ENCODE measurements at regions not wholly inside any gene's neighbourhood (a gene's known extent, or its start where the extent isn't known, plus 50 kb on each side); places are given as distances from the start of the nearest gene placed in this dataset.

GRCh38 chr13:85316506-85317025 lies 482.7 kb downstream of the SLITRK6 start:
- FAIRE-seq: no peak
- no peak for TF ChIP-seq TAF1 (IDR thresholded peaks at IDR 0.05; ENCODE audit: borderline replicate concordance, low read depth, low read length)
- TF ChIP-seq POLR2A (IDR thresholded peaks at IDR 0.05; ENCODE audit: low read depth, low read length): no peak
- no peak for TF ChIP-seq POLR2AphosphoS5 (IDR thresholded peaks at IDR 0.05; ENCODE audit: low read depth, low read length)
- no peak for DNase-seq (ENCODE audit: insufficient read length)

- FAIRE-seq (no peak), DNase-seq (ENCODE audit: insufficient read length) (no peak)
- TF ChIP-seq POLR2AphosphoS5 (IDR thresholded peaks at IDR 0.05; ENCODE audit: low read depth, low read length) (no peak), POLR2A (IDR thresholded peaks at IDR 0.05; ENCODE audit: low read depth, low read length) (no peak), TAF1 (IDR thresholded peaks at IDR 0.05; ENCODE audit: borderline replicate concordance, low read depth, low read length) (no peak)
These were observed 484.5 kb downstream of the SLITRK6 start for GRCh38 chr13:85314686-85315085.

DNA sequence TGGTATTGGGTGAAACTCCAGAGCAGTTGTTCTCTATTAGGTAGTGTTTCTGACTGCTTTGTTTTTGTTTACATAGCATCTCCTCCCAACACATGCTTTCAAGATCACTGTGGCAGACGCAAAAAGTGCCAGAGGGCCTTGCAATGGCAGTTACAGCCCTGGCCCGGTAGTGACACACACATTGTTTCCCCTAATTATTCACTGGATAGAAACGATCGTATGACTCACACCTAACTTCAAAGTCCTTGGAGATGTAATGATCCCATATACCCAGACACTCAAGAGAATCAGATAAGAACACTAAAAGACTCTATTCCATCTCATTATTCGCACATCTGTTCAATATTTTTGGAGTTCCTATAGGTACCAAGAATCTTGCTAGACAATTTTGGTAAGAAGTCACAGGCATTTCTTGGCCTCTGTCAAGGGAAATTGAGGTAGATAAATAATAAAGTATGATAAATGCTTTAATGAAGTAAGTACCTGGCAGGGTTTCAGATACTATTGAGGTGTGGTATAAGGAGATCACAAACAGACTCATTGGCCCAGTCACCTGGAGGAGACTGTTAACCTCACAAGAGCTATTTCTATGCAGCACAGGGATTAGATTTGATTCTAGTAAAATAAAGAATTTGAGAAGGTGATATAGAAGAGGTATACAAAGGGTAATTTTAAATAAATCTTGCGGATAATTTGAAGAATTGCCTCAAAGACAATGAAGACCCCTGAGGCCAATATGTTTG lies 485.3 kb downstream of the SLITRK6 start:
- DNase-seq (ENCODE audit: insufficient read length) (no peak), FAIRE-seq (no peak)

DNA sequence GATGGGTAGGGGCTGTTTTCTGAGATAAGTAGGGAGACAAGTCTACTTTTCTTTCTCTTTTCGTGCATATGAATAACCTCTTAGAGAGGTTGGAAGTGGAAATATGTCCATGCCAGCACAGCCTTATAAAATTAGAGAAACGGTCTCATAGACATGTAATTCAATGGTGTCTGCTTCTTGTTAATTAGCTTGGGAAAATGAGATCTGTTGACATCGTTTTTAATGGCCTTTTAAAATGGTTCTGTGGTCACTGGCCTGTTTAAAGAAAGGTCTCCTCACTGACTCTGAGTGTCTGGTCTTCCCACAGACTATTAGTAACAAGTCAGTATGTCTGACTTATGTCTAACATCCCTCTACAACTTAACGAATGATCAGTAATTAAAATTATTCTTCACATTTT lies 487.1 kb downstream of the SLITRK6 start:
- no peak for TF ChIP-seq POLR2A (IDR thresholded peaks at IDR 0.05; ENCODE audit: low read depth, low read length)
- no peak for TF ChIP-seq TAF1 (IDR thresholded peaks at IDR 0.05; ENCODE audit: borderline replicate concordance, low read depth, low read length)
- TF ChIP-seq POLR2AphosphoS5 (IDR thresholded peaks at IDR 0.05; ENCODE audit: low read depth, low read length): no peak
- FAIRE-seq: no peak
- DNase-seq (ENCODE audit: insufficient read length): no peak

More for the DNA sequence above, 485.3 kb downstream of the SLITRK6 start:
- TF ChIP-seq POLR2AphosphoS5 (IDR thresholded peaks at IDR 0.05; ENCODE audit: low read depth, low read length) (no peak), TAF1 (IDR thresholded peaks at IDR 0.05; ENCODE audit: borderline replicate concordance, low read depth, low read length) (no peak), POLR2A (IDR thresholded peaks at IDR 0.05; ENCODE audit: low read depth, low read length) (no peak)

DNA sequence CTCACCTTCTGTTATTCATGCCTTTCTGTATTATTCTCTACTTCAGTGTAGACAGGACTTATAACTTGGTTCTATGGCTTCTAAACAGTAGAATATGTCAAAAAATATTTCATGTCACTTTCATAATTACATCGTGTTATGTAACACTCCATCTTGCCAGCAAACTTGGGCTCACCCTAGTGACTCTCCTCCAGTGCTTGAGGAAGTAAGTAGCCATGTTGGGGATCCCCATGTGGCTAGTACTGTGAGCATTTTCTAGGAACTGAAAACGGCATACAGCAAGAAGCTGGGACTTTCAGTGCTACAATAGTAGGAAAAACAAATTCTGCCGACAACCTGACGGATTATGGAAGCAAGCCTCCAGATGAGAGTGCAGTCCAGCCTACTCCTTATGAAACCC lies 495.6 kb downstream of the SLITRK6 start:
- no peak for FAIRE-seq
- DNase-seq (ENCODE audit: insufficient read length): no peak
- TF ChIP-seq POLR2A (IDR thresholded peaks at IDR 0.05; ENCODE audit: low read depth, low read length) (no peak), TAF1 (IDR thresholded peaks at IDR 0.05; ENCODE audit: borderline replicate concordance, low read depth, low read length) (no peak), POLR2AphosphoS5 (IDR thresholded peaks at IDR 0.05; ENCODE audit: low read depth, low read length) (no peak)

GRCh38 chr13:85298387-85298924 lies 500.8 kb downstream of the SLITRK6 start:
- DNase-seq (ENCODE audit: insufficient read length): no peak
- no peak for FAIRE-seq
- TF ChIP-seq POLR2AphosphoS5 (IDR thresholded peaks at IDR 0.05; ENCODE audit: low read depth, low read length) (no peak), TAF1 (IDR thresholded peaks at IDR 0.05; ENCODE audit: borderline replicate concordance, low read depth, low read length) (no peak), POLR2A (IDR thresholded peaks at IDR 0.05; ENCODE audit: low read depth, low read length) (no peak)

DNA sequence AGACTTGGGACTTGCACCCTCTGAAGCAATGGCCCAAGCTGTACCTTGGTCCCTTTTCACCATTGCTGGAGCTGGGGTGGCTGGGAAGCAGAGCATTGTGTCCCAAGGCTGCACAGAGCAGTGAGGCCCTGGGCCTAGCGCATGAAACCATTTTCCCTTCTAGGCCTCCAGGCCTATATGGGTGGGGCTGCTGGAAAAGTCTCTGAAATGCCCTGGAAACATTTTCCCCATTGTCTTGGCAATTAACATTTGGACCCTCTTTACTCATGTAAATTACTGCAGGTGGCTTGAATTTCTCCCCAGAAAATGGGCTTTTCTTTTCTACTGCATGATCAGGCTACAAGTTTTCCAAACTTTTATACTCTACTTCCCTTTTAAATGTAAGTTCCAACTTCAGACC lies 510.5 kb downstream of the SLITRK6 start:
- TF ChIP-seq TAF1 (IDR thresholded peaks at IDR 0.05; ENCODE audit: borderline replicate concordance, low read depth, low read length): no peak
- TF ChIP-seq POLR2A (IDR thresholded peaks at IDR 0.05; ENCODE audit: low read depth, low read length): no peak
- no peak for TF ChIP-seq POLR2AphosphoS5 (IDR thresholded peaks at IDR 0.05; ENCODE audit: low read depth, low read length)
- DNase-seq (ENCODE audit: insufficient read length): no peak
- no peak for FAIRE-seq

- FAIRE-seq (no peak), DNase-seq (ENCODE audit: insufficient read length) (no peak)
- no peak for TF ChIP-seq TAF1 (IDR thresholded peaks at IDR 0.05; ENCODE audit: borderline replicate concordance, low read depth, low read length)
- no peak for TF ChIP-seq POLR2A (IDR thresholded peaks at IDR 0.05; ENCODE audit: low read depth, low read length)
- no peak for TF ChIP-seq POLR2AphosphoS5 (IDR thresholded peaks at IDR 0.05; ENCODE audit: low read depth, low read length)
These were observed 511.7 kb downstream of the SLITRK6 start for GRCh38 chr13:85287528-85287927.

GRCh38 chr13:85286081-85286480 lies 513.1 kb downstream of the SLITRK6 start:
- TF ChIP-seq TAF1 (IDR thresholded peaks at IDR 0.05; ENCODE audit: borderline replicate concordance, low read depth, low read length) (no peak), POLR2AphosphoS5 (IDR thresholded peaks at IDR 0.05; ENCODE audit: low read depth, low read length) (no peak), POLR2A (IDR thresholded peaks at IDR 0.05; ENCODE audit: low read depth, low read length) (no peak)
- no peak for FAIRE-seq
- DNase-seq (ENCODE audit: insufficient read length): no peak

DNA sequence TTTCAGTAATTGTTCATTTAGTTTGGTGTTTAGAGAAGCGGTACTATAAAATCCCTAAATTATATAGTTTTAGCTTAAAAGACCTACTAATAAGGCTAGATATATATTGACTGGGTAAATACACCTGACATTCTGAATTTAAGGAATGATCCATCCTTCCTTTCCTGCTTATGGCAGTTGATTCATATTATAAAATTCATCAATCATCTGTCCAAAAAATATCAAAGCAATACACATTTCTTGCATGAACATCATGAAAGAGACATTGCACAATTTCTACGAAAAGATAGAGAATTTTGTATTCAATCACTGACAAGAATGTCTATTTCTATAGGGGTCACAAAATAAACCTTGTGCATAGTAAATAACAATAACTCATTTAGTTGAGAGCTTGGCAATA lies 514.9 kb downstream of the SLITRK6 start:
- TF ChIP-seq TAF1 (IDR thresholded peaks at IDR 0.05; ENCODE audit: borderline replicate concordance, low read depth, low read length) (no peak), POLR2A (IDR thresholded peaks at IDR 0.05; ENCODE audit: low read depth, low read length) (no peak), POLR2AphosphoS5 (IDR thresholded peaks at IDR 0.05; ENCODE audit: low read depth, low read length) (no peak)
- FAIRE-seq (no peak), DNase-seq (ENCODE audit: insufficient read length) (no peak)

- FAIRE-seq (no peak), DNase-seq (ENCODE audit: insufficient read length) (no peak)
- TF ChIP-seq TAF1 (IDR thresholded peaks at IDR 0.05; ENCODE audit: borderline replicate concordance, low read depth, low read length): no peak
- TF ChIP-seq POLR2AphosphoS5 (IDR thresholded peaks at IDR 0.05; ENCODE audit: low read depth, low read length): no peak
- TF ChIP-seq POLR2A (IDR thresholded peaks at IDR 0.05; ENCODE audit: low read depth, low read length): no peak
These were observed 515.8 kb downstream of the SLITRK6 start for GRCh38 chr13:85283408-85283807.

GRCh38 chr13:85282876-85283275 lies 516.3 kb downstream of the SLITRK6 start:
- TF ChIP-seq TAF1 (IDR thresholded peaks at IDR 0.05; ENCODE audit: borderline replicate concordance, low read depth, low read length) (no peak), POLR2AphosphoS5 (IDR thresholded peaks at IDR 0.05; ENCODE audit: low read depth, low read length) (no peak), POLR2A (IDR thresholded peaks at IDR 0.05; ENCODE audit: low read depth, low read length) (no peak)
- FAIRE-seq (no peak), DNase-seq (ENCODE audit: insufficient read length) (no peak)
